Head of caudate nucleus (tissue), 42 donors: ENCODE measurements at regions not wholly inside any gene's neighbourhood (a gene's known extent, or its start where the extent isn't known, plus 50 kb on each side); places are given as distances from the start of the nearest gene placed in this dataset.

Source experiments
- DNase-seq, 42 donors: peaks; one replicate each; pipeline versions ENCODE4 v3.0.0 to v3.0.0-alpha.2; 2020 to 2021; ENCODE audit warnings: mixed read lengths in 7 of 42
- intact Hi-C: fragments of 100-400 bp; cut with DNase I; formaldehyde crosslinking; loops from one replicate; pipeline ENCODE4 v1.15.0; 2022

GRCh38 chr2:42858140-42859005 lies 66.0 kb upstream of the HAAO start:
- intact Hi-C loops = no loop called here
- no peak for DNase-seq

DNA sequence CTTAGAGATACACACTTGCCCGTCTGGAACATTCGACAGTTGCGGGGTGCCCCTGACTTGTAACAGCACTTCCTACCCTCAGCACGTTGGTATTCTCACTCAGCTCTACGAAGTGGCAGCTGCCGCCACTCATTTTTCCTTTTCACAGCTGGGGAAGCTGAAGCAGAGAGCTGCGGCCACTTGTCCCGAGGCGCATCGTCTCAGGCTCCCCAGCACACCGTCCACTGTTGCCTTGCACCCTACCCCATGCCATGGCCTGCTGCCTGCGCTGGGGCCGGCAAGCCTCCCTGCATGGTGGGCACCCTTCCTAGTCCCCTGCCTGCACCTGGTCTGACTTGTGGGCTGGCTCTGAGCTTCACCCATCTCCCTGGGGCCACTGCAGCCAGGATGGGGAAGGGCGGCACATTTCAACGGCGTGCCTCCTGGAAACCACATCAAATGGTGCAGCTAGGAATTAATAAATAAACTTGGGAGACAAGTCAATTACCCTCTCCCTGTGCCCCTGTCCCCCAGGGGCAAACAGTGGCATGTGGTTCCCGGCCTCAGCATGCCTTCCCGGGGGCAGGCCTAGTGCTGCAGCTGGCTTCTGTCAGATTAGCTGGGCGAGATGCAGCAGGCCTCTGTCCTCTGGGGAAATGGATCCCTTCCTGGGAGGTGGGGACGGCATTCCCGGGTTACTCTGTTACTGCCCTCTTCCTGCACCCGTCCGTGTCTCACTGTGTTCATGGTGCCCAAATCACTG lies 64.7 kb upstream of the HAAO start:
- no peak for DNase-seq
- intact Hi-C loops = no loop called here

DNA sequence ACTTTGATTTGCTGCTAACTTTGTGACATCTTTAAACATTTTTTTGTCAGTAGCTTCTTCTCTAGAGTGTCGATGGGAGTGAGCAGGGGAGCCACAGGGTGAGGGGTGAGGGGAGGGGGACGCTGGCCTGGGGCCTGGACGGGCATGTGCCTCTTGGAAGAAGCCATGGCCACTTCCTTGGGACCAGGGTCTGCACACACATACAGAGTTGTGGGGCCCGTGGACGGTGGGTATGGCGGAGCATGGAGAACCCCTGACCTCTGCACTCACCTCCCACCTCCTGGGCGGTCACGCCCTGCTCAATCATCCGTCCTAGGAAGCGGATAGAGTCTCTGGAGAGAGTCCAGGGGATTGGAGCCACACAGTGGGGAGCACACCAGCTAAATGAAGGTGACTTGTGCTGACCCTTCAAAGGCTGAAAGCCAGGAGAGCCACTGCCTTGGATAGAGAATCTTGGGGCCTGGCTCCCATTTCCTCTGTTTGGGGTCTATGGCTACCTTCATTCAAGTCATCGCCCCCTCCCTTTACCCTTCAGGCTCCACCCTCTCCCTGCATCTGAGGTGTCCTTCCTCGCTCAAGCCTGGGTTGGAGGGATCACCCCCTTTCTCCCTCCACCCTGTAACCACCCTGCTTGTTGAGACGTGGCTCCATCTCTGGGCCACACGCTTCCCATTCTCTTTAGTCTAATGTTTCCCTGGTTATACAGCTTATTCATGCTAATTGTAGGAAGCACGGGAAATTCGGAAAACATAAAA lies 63.9 kb upstream of the HAAO start:
- intact Hi-C loops = no loop called here
- no peak for DNase-seq

- intact Hi-C loops = no loop called here
- DNase-seq = no peak
These were observed 63.0 kb upstream of the HAAO start for GRCh38 chr2:42855221-42855970.

GRCh38 chr2:42854207-42854818 lies 61.9 kb upstream of the HAAO start:
- no peak for DNase-seq
- intact Hi-C loops = no loop called here

- DNase-seq = no peak
- intact Hi-C loops = no loop called here
These were observed 61.3 kb upstream of the HAAO start for GRCh38 chr2:42853549-42854206.

DNA sequence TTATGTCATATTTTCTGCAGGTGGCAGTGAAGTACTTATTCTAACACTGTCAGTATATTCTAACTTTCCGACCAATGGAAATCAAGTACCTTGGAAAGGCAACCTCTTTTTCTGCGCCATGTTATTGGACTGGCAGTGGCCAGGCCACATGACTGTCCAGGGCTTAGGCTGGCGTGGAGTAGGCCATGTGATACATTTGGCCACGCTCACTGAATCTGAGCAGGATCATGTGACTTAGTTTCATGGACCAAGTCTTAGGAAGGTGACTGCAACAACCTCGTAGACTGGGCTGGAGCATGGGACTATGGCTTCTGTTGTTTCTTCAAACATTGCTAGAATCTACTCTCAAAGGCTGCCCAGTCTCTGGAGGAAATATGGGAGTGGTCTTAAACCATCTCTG lies 60.4 kb upstream of the HAAO start:
- no peak for DNase-seq
- intact Hi-C loops = no loop called here

GRCh38 chr2:42851740-42852250 lies 59.4 kb upstream of the HAAO start:
- no peak for DNase-seq
- intact Hi-C loops = no loop called here

GRCh38 chr2:42851186-42851585 lies 58.8 kb upstream of the HAAO start:
- intact Hi-C loops = no loop called here
- no peak for DNase-seq

DNA sequence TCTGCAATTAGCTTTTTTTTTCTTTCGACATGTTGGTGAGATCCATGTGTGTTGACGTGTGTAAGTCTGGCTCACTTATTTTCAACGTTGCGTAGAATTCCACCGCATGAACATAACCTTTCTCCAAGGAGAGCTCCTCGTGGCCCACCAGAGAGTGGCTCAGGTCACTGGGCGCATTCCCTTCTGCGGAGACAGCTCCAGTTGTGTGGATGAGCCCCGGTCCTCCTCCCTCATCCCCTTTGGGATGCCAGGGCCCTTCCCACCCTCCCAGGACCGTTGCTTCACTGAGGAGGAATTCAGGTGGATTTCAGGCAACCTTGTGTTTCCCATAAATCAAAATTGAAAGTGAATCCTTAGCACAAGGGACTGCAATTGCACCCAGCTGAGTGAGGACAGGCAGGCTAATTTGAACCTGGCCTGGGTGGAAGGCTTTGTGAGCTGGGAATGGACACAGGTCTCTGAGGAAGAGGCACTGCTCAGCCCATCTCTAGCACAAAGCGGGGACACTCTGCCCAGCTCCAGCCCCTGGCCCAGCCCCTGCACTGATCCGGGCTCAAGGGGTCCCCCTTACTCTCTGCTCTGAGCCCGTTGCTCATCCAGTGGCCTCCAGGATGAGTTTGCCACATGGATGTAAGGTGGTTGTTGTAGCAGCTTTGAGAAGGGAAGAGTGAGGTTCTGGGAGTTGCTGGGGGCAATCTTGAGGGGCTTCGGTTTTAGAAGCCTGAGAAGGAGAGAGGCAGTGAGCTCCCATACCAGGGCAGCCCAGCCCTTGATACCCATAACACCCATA lies 57.8 kb upstream of the HAAO start:
- DNase-seq = no peak
- intact Hi-C loops = no loop called here

DNA sequence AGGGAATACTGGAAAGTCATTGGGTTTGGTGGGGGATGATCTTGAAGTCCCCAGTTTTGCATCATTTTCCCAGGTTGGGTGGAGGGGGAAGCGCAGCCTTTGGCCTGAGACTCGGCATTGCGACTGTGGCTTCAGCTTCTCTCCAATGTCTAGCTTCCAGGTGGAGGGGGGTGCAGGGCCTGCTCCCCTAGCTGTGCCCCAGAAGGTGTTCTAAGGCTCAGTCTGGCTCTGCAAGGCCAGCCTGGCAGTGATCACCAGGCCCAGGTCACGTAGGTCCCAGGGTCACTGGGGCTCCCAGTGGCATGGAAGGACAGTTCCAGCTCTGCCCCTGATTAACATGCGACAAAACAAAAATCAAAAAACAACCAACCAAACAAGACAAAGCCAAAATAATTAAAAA lies 56.9 kb upstream of the HAAO start:
- DNase-seq = no peak
- intact Hi-C loops = no loop called here

DNA sequence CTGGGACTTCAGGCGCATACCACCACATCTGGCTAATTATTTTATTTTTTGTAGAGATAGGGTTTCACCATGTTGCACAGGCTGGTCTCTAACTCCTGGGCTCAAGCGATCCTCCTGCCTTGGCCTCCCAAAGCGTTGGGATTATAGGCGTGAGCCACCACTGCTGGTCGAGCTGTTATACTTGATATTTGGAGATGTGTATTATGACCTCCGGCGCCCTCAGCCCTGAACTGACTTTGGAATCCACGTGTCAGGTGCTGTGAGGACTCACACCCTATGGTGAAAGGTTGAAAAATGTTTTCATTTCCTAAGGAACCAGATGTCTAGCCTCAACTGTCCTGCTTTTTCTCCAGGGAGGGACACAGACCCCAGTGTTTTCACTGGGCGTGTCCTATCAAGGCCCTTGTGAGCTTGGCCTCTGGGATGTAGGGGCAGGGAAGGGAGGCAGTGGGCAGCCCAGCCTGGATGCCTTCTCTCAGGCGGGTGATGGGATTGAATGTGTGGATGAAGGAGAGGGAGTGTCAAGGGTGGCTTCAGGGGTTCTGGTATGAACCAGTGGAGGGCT lies 56.4 kb upstream of the HAAO start:
- DNase-seq = no peak
- intact Hi-C loops = no loop called here

GRCh38 chr2:42848265-42848664 lies 55.9 kb upstream of the HAAO start:
- DNase-seq = no peak
- intact Hi-C loops = no loop called here

- intact Hi-C loops = no loop called here
- DNase-seq = no peak
These were observed 55.3 kb upstream of the HAAO start for GRCh38 chr2:42847596-42848151.

DNA sequence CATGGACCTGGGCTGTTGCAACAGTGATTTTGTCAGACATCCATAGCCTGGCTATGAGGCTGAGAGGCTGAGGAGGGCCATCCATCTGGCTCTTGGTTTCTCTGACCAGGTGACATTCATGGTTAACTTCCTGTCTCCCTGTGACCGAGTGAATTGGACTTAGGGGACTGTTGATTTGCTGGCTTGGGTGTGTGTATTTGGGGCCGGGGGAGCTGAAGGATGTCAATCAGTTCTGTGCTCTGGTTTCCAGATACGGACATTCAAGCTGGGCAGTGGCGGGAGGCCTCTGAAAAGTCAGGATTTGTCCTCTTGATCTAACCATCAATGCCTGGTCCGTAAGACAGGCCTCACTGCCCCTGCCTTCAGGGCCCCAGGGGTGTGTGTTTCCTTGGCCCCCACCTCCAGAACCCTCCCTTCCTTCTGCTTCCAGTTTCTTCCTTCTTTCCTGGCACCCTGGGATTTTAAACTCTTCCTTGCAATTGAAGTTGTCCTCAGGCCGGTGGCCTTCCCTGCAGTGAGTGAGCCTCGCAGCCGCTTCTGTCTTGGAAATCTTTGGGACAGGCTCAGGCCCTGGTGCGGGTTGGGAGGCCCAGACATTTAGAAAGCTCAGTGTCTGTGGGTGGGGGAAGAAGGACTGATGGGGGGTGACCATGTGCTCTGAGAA lies 54.7 kb upstream of the HAAO start:
- intact Hi-C loops = no loop called here
- DNase-seq = no peak

- intact Hi-C loops = no loop called here
- no peak for DNase-seq
These were observed 53.6 kb upstream of the HAAO start for GRCh38 chr2:42846026-42846425.
